ENCODE measurements at regions not wholly inside any gene's neighbourhood (a gene's known extent, or its start where the extent isn't known, plus 50 kb on each side); places are given as distances from the start of the nearest gene placed in this dataset.

GRCh38 chr15:81473177-81473576 lies 99.2 kb upstream of the TMC3 start:
- FAIRE-seq (no peak), ATAC-seq (no peak), DNase-seq (ENCODE audit: extremely low read depth in 1 of 4, low spot score in 3 of 4) (no peak)
- Histone ChIP-seq H3K27ac (ENCODE audit: extremely low read depth, low read depth, low read length) (no peak overlapping the region), H4K20me1 (replicated peaks; ENCODE audit: control insufficient read depth, insufficient read depth, low read length) (no peaks in the 10 kb centered on the region), H3K9me1 (ENCODE audit: control insufficient read depth, insufficient read depth, low read length) (no peaks in the 10 kb centered on the region), H3K9me3 (replicated peaks; ENCODE audit: control insufficient read depth, insufficient read depth, low read depth, low read length) (no peaks in the 10 kb centered on the region), H3K36me3 (ENCODE audit: control insufficient read depth, insufficient read depth, low read length) (no peaks in the 10 kb centered on the region), H2AFZ (ENCODE audit: low read depth, low read length) (no peak overlapping the region), H3K79me2 (ENCODE audit: control insufficient read depth, insufficient read depth, low read length) (no peaks in the 10 kb centered on the region), H3K4me1 (replicated peaks in 1 of 2; ENCODE audit: control insufficient read depth in 2 of 2, insufficient read depth in 2 of 2, low read length in 2 of 2) (no peaks in the 10 kb centered on the region), H3K4me3 (no peak overlapping the region), H3K27me3 (ENCODE audit: control insufficient read depth in 2 of 2, insufficient read depth in 2 of 2, low read length in 2 of 2) (peaks cover 2 to 8% of the 10 kb centered on the region in 2 experiments; a peak in 2 of 5 replicates), H3K4me2 (ENCODE audit: insufficient read depth, low read length) (no peak overlapping the region), H3K9ac (ENCODE audit: insufficient read depth in 1 of 2, low read depth in 2 of 2, low read length in 2 of 2) (no peak overlapping the region)
- ChIA-PET CTCF (ENCODE audit: low intra/inter-chr PET ratio) (no interaction called here), POLR2A (no interaction called here)
- BruUV-seq (replicated peaks): no TSS peak
- TF ChIP-seq CREM (IDR thresholded peaks at IDR 0.05; ENCODE audit: low read depth): no peak
- no peak for TF ChIP-seq DACH1 (IDR thresholded peaks at IDR 0.05; ENCODE audit: partially characterized antibody)
- TF ChIP-seq ZNF347 (CRISPR knock-in tag; IDR thresholded peaks at IDR 0.05; ENCODE audit: low read depth): no peak
- no peak for TF ChIP-seq LARP7 (IDR thresholded peaks at IDR 0.05)
- TF ChIP-seq ZBTB40 (IDR thresholded peaks at IDR 0.05): no peak
- TF ChIP-seq ZBTB40 (CRISPR knock-in tag; IDR thresholded peaks at IDR 0.05): no peak
- no peak for TF ChIP-seq TBL1XR1 (IDR thresholded peaks at IDR 0.05; ENCODE audit: low read length in 2 of 2)
- WGBS (ENCODE audit: insufficient coverage, low coverage, missing lambda C conversion rate): 0% methylated on average over 4 of the region's 4 CpGs
- in situ Hi-C loops (cut with MboI): no loop called here
- intact Hi-C loops (cut with micrococcal nuclease): loop anchor here (10.0 kb wide), 1 partner anchor 198 kb away; no protein-coding TSS in a partner anchor
